HepG2 (cell line): ENCODE measurements at regions not wholly inside any gene's neighbourhood (a gene's known extent, or its start where the extent isn't known, plus 50 kb on each side); places are given as distances from the start of the nearest gene placed in this dataset.

Source experiments
- ATAC-seq: fragments of 200-7000 bp; cut with Tn5 transposase; 3 replicates; pipeline ENCODE4 v1.9.1; 2020; ENCODE audit warnings: mild to moderate bottlenecking, moderate library complexity
- BruUV-seq: library from RNA; stranded (reverse); fragments of 400-500 nt; replicated peaks from 2 replicates; lab custom pipeline; 2021; lab: Mats Ljungman, UMichigan
- CTCF ChIA-PET: fragments of 300-600 bp; formaldehyde crosslinking; extraction: SDS; loops from one replicate; lab custom pipeline; 2021; ENCODE audit warnings: low total read pairs, inconsistent platforms, low intra/inter-chr PET ratio; lab: Yijun Ruan, JAX
- POLR2A ChIA-PET: fragments of 350-600 bp; sonication (Branson Sonifier 250); formaldehyde crosslinking; loops from one replicate; lab custom pipeline; 2020; ENCODE audit warnings: antibody characterized with exemption, inconsistent platforms; lab: Yijun Ruan, JAX
- DNase-seq: peaks from one replicate; pipeline ENCODE4 v3.0.0-alpha.2; 2015; ENCODE audit warnings: low spot score
- FAIRE-seq: peaks from 3 replicates; lab custom pipeline; 2011; peaks lifted over from hg19 to GRCh38; lab: Jason Lieb, UNC
- H2AFZ ChIP-seq: one replicate; pipeline ENCODE4 v1.6.1; 2011; ENCODE audit warnings: low read length, inconsistent platforms
- H3K27ac ChIP-seq: fragments of 300-600 bp; 3 replicates; pipeline ENCODE4 v1.8.0; 2011; ENCODE audit warnings: mixed run types, mild to moderate bottlenecking, mixed read lengths, low read length, inconsistent platforms; ENCODE audit not compliant: insufficient read depth; ENCODE audit errors: extremely low read length
- H3K27me3 ChIP-seq, 2 experiments: fragments of 200-600 bp in 1 of 2; 2 replicates in 1 of 2; 3 replicates in 1 of 2; pipeline versions ENCODE4 v1.6.0 to v1.8.0; 2011; ENCODE audit warnings: low read length in 2 of 2, mild to moderate bottlenecking in 2 of 2, moderate library complexity in 2 of 2, inconsistent platforms in 1 of 2; ENCODE audit not compliant: insufficient read depth in 2 of 2, control insufficient read depth in 1 of 2
- H3K36me3 ChIP-seq, 2 experiments: fragments of 200-600 bp in 1 of 2; replicated peaks in 1 of 2; 2 replicates in 1 of 2; 3 replicates in 1 of 2; pipeline versions ENCODE4 v1.5.1 to v1.8.0; 2011; ENCODE audit warnings: low read length in 2 of 2, inconsistent platforms in 1 of 2; ENCODE audit not compliant: insufficient read depth in 2 of 2, control insufficient read depth in 1 of 2
- H3K4me1 ChIP-seq: 2 replicates; pipeline ENCODE4 v1.5.1; 2012; ENCODE audit warnings: low read length, inconsistent platforms; ENCODE audit not compliant: insufficient read depth
- H3K4me2 ChIP-seq: 2 replicates; pipeline ENCODE4 v1.6.0; 2011; ENCODE audit warnings: low read depth, low read length, inconsistent platforms
- H3K4me3 ChIP-seq, 3 experiments: fragments of 200-600 bp in 1 of 3; sonication (generic), shearing (Covaris generic) in 1 of 3; replicated peaks in 1 of 3; 2 replicates each; pipeline ENCODE4 v1.5.1; 2011 to 2016; ENCODE audit warnings: low read length in 3 of 3, inconsistent platforms in 2 of 3, low read depth in 2 of 3, mild to moderate bottlenecking in 2 of 3, control low read depth in 1 of 3, mixed read lengths in 1 of 3; ENCODE audit not compliant: insufficient read depth in 1 of 3
- H3K79me2 ChIP-seq: one replicate; pipeline ENCODE4 v1.6.1; 2011; ENCODE audit warnings: low read length, inconsistent platforms; ENCODE audit not compliant: insufficient read depth
- H3K9ac ChIP-seq: 2 replicates; pipeline ENCODE4 v1.6.0; 2011; ENCODE audit warnings: mild to moderate bottlenecking, low read depth, low read length, inconsistent platforms; ENCODE audit not compliant: insufficient read depth
- H3K9me3 ChIP-seq: 2 replicates; pipeline ENCODE4 v1.5.1; 2012; ENCODE audit warnings: mild to moderate bottlenecking, low read length
- H4K20me1 ChIP-seq: 2 replicates; pipeline ENCODE4 v1.6.0; 2011; ENCODE audit warnings: inconsistent platforms, mild to moderate bottlenecking, low read length, moderate library complexity; ENCODE audit not compliant: insufficient read depth
- DPF2 ChIP-seq: sonication (generic); formaldehyde crosslinking; IDR thresholded peaks from 2 replicates; pipeline ENCODE4 v1.4.0; 2020; ENCODE audit warnings: mild to moderate bottlenecking, low read depth, missing genetic modification reagents, borderline replicate concordance
- HMGXB3 ChIP-seq: sonication (generic); formaldehyde crosslinking; IDR thresholded peaks from 2 replicates; pipeline ENCODE4 v1.4.0; 2020; ENCODE audit warnings: missing genetic modification reagents, borderline replicate concordance
- POLR2G ChIP-seq: fragments of 200-400 bp; formaldehyde crosslinking; IDR thresholded peaks from 2 replicates; pipeline ENCODE4 v1.6.1; 2018; ENCODE audit warnings: mild to moderate bottlenecking, low read depth, low read length, moderate library complexity
- SATB2 ChIP-seq: sonication (generic); formaldehyde crosslinking; IDR thresholded peaks from 2 replicates; pipeline ENCODE4 v1.5.0; 2020; ENCODE audit warnings: missing genetic modification reagents
- SMARCC2 ChIP-seq: fragments of 450-650 bp; IDR thresholded peaks from 2 replicates; pipeline ENCODE4 v1.6.1; 2017; ENCODE audit warnings: antibody characterized with exemption, mild to moderate bottlenecking
- in situ Hi-C: cut with HindIII; loops from 2 replicates; pipeline ENCODE4 v1.10.0; 2017; ENCODE audit warnings: low pct_unique_long_range_greater_than_20kb; ENCODE audit not compliant: extremely low pct_ligation_motif_present
- intact Hi-C: fragments of 100-400 bp; cut with micrococcal nuclease; formaldehyde crosslinking; loops from one replicate; pipeline ENCODE4 v1.10.0; 2022; ENCODE audit not compliant: unreplicated experiment

- TF ChIP-seq SATB2 (no peak), POLR2G (no peak), DPF2 (CRISPR knock-in tag) (no peak), SMARCC2 (no peak)
- TF ChIP-seq, all 625 proteins: peak for 0
These were observed 232.2 kb downstream of the IKZF2 start (continued) for GRCh38 chr2:212919238-212919637.

GRCh38 chr2:212918336-212918735 is 233.1 kb downstream of the IKZF2 start:
- no peak for FAIRE-seq
- no peaks in the 10 kb centered on the region for H4K20me1 ChIP-seq
- H3K79me2 ChIP-seq: no peaks in the 10 kb centered on the region
- H3K4me3 ChIP-seq: no peak overlapping the region
- H3K27ac ChIP-seq: no peak overlapping the region
- H3K36me3 ChIP-seq: no peaks in the 10 kb centered on the region
- H3K4me1 ChIP-seq: no peaks in the 10 kb centered on the region
- H3K9ac ChIP-seq: no peak overlapping the region
- H2AFZ ChIP-seq: no peak overlapping the region
- H3K27me3 ChIP-seq: no peaks in the 10 kb centered on the region
- in situ Hi-C loops (no loop called here), intact Hi-C loops (no loop called here)
- no TSS peak for BruUV-seq
- ATAC-seq: no peak
- no peaks in the 10 kb centered on the region for H3K9me3 ChIP-seq
- POLR2A ChIA-PET: no interaction called here
- H3K4me2 ChIP-seq: no peak overlapping the region
- DNase-seq: no peak
- CTCF ChIA-PET: no interaction called here
- no peak for TF ChIP-seq HMGXB3
